MM.1S (cell line): ENCODE measurements at regions not wholly inside any gene's neighbourhood (a gene's known extent, or its start where the extent isn't known, plus 50 kb on each side); places are given as distances from the start of the nearest gene placed in this dataset.

Experiments used
- CTCF ChIP-seq: fragments of 300-600 bp; sonication (generic); IDR thresholded peaks from 2 replicates; pipeline ENCODE4 v1.5.1; 2016; ENCODE audit warnings: antibody characterized with exemption, low read length, mixed read lengths
- EZH2 ChIP-seq: fragments of 300-600 bp; sonication (generic); optimal IDR thresholded peaks from 2 replicates; pipeline ENCODE3; 2017; ENCODE audit warnings: low read depth, mild to moderate bottlenecking, antibody characterized with exemption, low read length, mixed read lengths

DNA sequence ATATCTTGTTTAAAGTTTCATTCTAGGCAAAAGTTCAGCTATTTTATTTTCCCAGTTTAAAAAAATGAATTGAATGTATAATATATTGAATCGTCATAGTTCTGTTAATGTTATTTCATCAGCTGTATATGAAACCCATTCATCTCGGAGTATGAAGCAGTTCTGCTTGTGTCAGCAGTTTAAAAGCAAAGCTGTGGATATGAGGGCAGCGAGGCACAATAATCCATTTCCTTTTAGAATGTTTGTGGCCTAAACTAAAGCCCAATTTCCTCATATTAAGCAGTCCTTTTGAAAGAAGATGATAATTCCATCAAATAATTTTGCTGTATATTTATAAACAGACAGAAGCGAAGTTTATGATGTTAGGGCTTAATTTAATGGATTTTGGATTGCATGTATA lies 300.1 kb downstream of the SAMD5 start:
- no peak for TF ChIP-seq CTCF
- no peak for TF ChIP-seq EZH2
